Stimulated activated naive B cell treated with anti-CD40 and anti-IgM and Interleukin-4, amounts not matched to agents 10 μg/mL and 1 μg/mL and 100 μg/mL, for 72 hours (primary cell): ENCODE measurements at regions not wholly inside any gene's neighbourhood (a gene's known extent, or its start where the extent isn't known, plus 50 kb on each side); places are given as distances from the start of the nearest gene placed in this dataset.

Experiments
- ATAC-seq, 2 donors: fragments of 150-1000 bp; cut with Tn5 transposase; replicated peaks; 2 replicates each; pipeline ENCODE4 v1.10.0; 2021; ENCODE audit warnings: moderate library complexity in 1 of 2
- DNase-seq: peaks from one replicate; pipeline ENCODE4 v3.0.0; 2021
- H3K27ac Mint-ChIP-seq: one replicate; pipeline ENCODE4 v1.8.0; 2022; ENCODE audit warnings: mild to moderate bottlenecking, mixed read lengths
- H3K27me3 Mint-ChIP-seq, 2 donors: one replicate each; pipeline ENCODE4 v1.8.0; 2022; ENCODE audit warnings: mixed read lengths in 2 of 2
- H3K36me3 Mint-ChIP-seq, 2 donors: one replicate each; pipeline ENCODE4 v1.8.0; 2022; ENCODE audit warnings: mixed read lengths in 2 of 2, mild to moderate bottlenecking in 1 of 2
- H3K4me1 Mint-ChIP-seq, 2 donors: one replicate each; pipeline ENCODE4 v1.8.0; 2022; ENCODE audit warnings: mixed read lengths in 2 of 2, mild to moderate bottlenecking in 1 of 2
- H3K4me3 Mint-ChIP-seq, 2 donors: one replicate each; pipeline ENCODE4 v1.8.0; 2022; ENCODE audit warnings: mild to moderate bottlenecking in 2 of 2, mixed read lengths in 2 of 2, moderate library complexity in 1 of 2
- H3K9me3 Mint-ChIP-seq, 2 donors: one replicate each; pipeline ENCODE4 v1.8.0; 2022; ENCODE audit warnings: mixed read lengths in 2 of 2, mild to moderate bottlenecking in 1 of 2

GRCh38 chr1:25090707-25091422, 141.4 kb downstream of the SYF2 start:
- Mint-ChIP-seq H3K36me3 (peaks cover 0 to under 1% of the 10 kb centered on the region in 2 donors), H3K9me3 (peaks cover 1 to 3% of the 10 kb centered on the region in 2 donors), H3K4me1 (peaks cover 7 to 15% of the 10 kb centered on the region in 2 donors), H3K27ac (no peak overlapping the region), H3K4me3 (no peak overlapping the region), H3K27me3 (peaks cover 8% of the 10 kb centered on the region in 2 donors)
- DNase-seq, result no peak
- no peak for ATAC-seq

DNA sequence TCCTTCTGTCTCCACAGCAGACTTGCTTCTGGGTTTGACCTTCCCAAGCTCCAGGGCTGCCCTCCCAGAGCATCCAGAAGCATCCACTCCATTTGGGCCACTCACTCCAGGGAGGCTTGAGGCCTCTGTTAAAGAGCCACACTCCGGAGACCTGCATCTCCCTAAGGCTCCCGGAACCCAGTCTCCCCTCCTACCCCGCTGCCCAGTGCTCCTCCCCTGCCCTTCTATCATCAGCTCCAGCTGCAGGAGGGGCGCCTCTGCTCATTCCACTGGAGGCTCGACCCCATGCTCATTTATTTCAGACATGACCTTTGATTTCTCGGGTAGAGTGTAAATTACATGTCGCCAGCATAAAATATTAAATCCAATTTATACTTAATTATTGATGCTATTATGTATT, 142.5 kb downstream of the SYF2 start:
- Mint-ChIP-seq H3K4me1 (peaks cover 4 to 10% of the 10 kb centered on the region in 2 donors), H3K27me3 (peaks cover 8% of the 10 kb centered on the region in 2 donors), H3K27ac (no peak overlapping the region), H3K9me3 (peaks cover 0 to 1% of the 10 kb centered on the region in 2 donors), H3K4me3 (no peak overlapping the region), H3K36me3 (no peaks in the 10 kb centered on the region)
- DNase-seq (no peak), ATAC-seq (no peak)

- H3K36me3 Mint-ChIP-seq, result no peaks in the 10 kb centered on the region
- no peaks in the 10 kb centered on the region for H3K9me3 Mint-ChIP-seq
- ATAC-seq (no peak), DNase-seq (no peak)
- no peak overlapping the region for H3K4me3 Mint-ChIP-seq
- peaks cover 8% of the 10 kb centered on the region in 2 donors for H3K27me3 Mint-ChIP-seq
- no peak overlapping the region for H3K27ac Mint-ChIP-seq
- peaks cover 4 to 9% of the 10 kb centered on the region in 2 donors for H3K4me1 Mint-ChIP-seq
Observed at GRCh38 chr1:25088946-25089345, 143.4 kb downstream of the SYF2 start.

GRCh38 chr1:25088180-25088701, 144.1 kb downstream of the SYF2 start:
- H3K4me3 Mint-ChIP-seq, result no peak overlapping the region
- ATAC-seq, result no peak
- no peak for DNase-seq
- H3K4me1 Mint-ChIP-seq, result peaks cover 4 to 6% of the 10 kb centered on the region in 2 donors
- no peak overlapping the region for H3K27ac Mint-ChIP-seq
- H3K36me3 Mint-ChIP-seq, result no peaks in the 10 kb centered on the region
- H3K9me3 Mint-ChIP-seq, result no peaks in the 10 kb centered on the region
- peaks cover 8 to 11% of the 10 kb centered on the region in 2 donors for H3K27me3 Mint-ChIP-seq

DNA sequence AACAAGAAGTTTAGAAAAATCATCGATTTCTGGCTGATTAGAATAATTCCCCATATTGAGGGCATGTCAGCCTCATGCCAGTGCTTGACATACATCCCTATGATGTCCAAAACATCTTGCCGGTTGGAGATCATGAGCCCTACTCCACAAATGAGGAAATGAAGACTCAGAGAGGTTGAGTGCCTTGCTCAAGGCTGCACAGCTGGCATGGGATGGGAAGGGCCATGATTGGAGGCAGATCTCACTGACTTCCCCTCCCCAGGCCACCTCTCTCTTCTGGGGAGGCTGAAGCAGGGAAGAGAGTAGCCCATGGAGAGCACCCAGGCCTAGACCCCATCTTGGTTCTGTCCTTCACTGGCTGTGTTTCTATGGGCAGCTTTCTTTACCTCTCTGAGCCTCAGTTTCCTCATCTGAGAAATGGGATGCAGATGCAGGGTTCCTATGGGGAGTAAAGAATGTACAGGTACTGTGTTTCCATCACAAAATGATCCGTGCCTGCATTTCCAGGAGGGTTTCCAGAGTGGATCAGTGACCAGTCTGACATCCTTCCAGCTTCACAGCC, 145.7 kb downstream of the SYF2 start:
- Mint-ChIP-seq H3K4me3 (no peak overlapping the region), H3K36me3 (no peaks in the 10 kb centered on the region), H3K27me3 (peaks cover 8 to 12% of the 10 kb centered on the region in 2 donors), H3K4me1 (peaks cover 4 to 6% of the 10 kb centered on the region in 2 donors), H3K9me3 (no peaks in the 10 kb centered on the region), H3K27ac (no peak overlapping the region)
- DNase-seq (no peak), ATAC-seq (no peak)

DNA sequence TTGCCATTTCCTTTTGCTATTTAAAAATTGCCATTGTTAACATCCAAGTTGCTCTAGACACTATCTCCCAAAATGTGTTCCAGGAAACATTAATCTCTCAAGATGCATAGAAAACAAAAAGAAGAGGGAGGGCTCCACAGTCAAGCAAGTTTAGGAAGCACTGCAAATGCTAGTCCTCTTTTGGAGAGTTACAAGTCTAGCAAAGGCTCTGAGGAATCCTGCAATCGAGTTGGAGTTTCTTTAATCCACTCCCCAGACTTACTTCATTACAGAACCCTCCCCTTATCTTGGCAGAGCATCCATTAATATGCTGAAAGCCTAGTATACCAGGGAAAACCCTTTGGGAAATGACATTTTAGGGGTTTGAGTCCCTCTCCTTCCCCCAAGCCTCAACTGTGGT, 147.9 kb downstream of the SYF2 start:
- H3K27ac Mint-ChIP-seq, result no peak overlapping the region
- ATAC-seq (no peak), DNase-seq (no peak)
- H3K36me3 Mint-ChIP-seq, result no peaks in the 10 kb centered on the region
- no peaks in the 10 kb centered on the region for H3K9me3 Mint-ChIP-seq
- H3K27me3 Mint-ChIP-seq, result peaks cover 8 to 12% of the 10 kb centered on the region in 2 donors
- peaks cover 4 to 6% of the 10 kb centered on the region in 2 donors for H3K4me1 Mint-ChIP-seq
- H3K4me3 Mint-ChIP-seq, result no peak overlapping the region

- Mint-ChIP-seq H3K27ac (no peak overlapping the region), H3K27me3 (peaks cover 8 to 9% of the 10 kb centered on the region in 2 donors), H3K4me1 (peaks cover 4% of the 10 kb centered on the region in 2 donors), H3K36me3 (no peaks in the 10 kb centered on the region), H3K4me3 (no peak overlapping the region), H3K9me3 (no peaks in the 10 kb centered on the region)
- ATAC-seq (no peak), DNase-seq (no peak)
Observed at GRCh38 chr1:25083481-25084345, 148.6 kb downstream of the SYF2 start.

- Mint-ChIP-seq H3K36me3 (no peaks in the 10 kb centered on the region), H3K4me3 (no peak overlapping the region), H3K4me1 (no peaks in the 10 kb centered on the region), H3K27ac (no peak overlapping the region), H3K27me3 (peaks cover 4 to 8% of the 10 kb centered on the region in 2 donors), H3K9me3 (no peaks in the 10 kb centered on the region)
- DNase-seq (no peak), ATAC-seq (no peak)
Observed at GRCh38 chr1:25082995-25083394, 149.3 kb downstream of the SYF2 start.

DNA sequence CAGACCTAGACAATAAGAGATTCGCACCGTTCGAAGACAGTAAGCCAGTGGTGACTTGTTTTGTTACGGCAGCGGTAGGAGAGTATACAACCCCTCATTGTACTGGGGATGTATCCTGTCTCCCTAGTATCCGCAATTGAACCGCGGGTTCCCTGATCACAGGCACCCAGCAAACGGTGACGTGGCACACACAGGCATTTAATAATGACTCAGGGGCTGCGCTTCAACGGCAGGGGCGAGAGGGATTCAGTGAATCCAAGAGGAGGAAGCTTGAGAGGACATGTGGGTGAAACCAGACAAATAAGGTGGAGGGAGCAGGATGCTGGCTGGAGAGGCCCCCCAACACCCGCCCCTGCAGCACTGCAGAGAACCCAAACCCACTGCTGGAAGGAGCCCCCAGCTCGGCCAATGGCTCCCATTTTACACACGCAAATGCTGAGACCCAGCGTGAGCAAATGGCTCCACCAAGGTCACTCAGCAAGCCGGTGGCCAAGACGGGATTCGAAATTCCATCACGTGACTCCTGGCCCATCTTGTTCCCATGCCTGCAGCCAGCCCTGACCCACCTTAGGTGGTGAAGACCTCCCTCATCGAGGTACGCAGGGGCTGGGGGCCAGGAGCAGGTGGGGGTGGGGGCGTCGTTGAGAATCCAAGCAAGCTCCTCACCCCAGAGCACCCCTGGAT, 149.9 kb downstream of the SYF2 start:
- H3K4me3 Mint-ChIP-seq, result no peak overlapping the region
- peaks cover under 1 to 1% of the 10 kb centered on the region in 2 donors for H3K9me3 Mint-ChIP-seq
- peaks cover 1% of the 10 kb centered on the region in 2 donors for H3K36me3 Mint-ChIP-seq
- peaks cover 2 to 4% of the 10 kb centered on the region in 2 donors for H3K27me3 Mint-ChIP-seq
- DNase-seq (no peak), ATAC-seq (no peak)
- H3K27ac Mint-ChIP-seq, result no peak overlapping the region
- H3K4me1 Mint-ChIP-seq, result no peaks in the 10 kb centered on the region

- no peak for ATAC-seq
- Mint-ChIP-seq H3K36me3 (peaks cover 5 to 6% of the 10 kb centered on the region in 2 donors), H3K27me3 (peaks cover 0 to 4% of the 10 kb centered on the region in 2 donors), H3K4me1 (no peaks in the 10 kb centered on the region), H3K4me3 (no peak overlapping the region), H3K27ac (no peak overlapping the region), H3K9me3 (peaks cover 6% of the 10 kb centered on the region in 2 donors)
- no peak for DNase-seq
Observed at GRCh38 chr1:25081496-25081895, 150.8 kb downstream of the SYF2 start.

DNA sequence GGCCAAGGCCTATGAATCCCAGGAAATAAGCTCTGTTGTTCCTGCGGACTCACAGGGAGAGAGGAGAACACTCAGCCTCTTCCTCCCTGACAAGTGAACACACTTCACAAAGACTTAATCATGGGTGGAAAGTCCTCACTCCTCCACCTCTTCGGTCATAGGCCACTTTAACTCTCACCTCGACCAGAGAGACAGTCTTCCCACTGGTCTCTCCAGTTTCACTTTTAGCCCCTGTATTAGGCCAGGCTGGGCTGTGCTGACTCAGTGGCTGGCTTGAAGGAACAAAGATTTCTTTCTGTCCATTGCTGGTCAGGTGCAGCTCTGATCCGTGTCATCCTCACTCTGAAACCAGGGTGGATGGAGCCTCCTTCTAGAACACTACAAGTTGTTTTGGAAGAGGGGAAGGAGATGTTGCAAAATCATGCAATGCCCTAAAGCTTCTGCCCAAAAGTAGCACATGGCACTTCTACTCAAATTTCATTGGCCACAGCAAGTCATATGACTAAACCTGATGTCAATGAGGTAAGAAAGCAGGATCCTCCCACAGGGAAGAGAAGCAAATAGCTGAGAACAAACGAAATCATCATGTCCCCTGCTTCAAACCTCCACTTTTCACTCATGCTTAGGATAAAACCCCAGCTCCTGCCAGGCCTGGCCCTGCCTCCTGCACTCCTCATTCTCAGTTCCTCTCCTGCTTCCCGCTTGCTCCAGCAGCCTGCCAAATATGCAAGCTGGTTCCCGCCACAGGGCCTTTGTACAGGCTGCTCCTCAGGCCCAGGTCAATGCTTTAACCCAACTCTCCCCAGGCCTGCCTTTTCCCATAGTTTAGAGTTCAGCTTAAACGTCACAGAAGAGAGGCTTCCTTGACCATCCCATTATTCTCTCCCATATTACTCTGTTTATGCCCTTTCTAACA, 150.5 kb upstream of the RUNX3 start:
- DNase-seq (no peak), ATAC-seq (no peak)
- Mint-ChIP-seq H3K4me3 (no peak overlapping the region), H3K4me1 (no peaks in the 10 kb centered on the region), H3K27me3 (peaks cover 0 to 4% of the 10 kb centered on the region in 2 donors), H3K27ac (no peak overlapping the region), H3K9me3 (peaks cover 8 to 9% of the 10 kb centered on the region in 2 donors), H3K36me3 (peaks cover 5 to 6% of the 10 kb centered on the region in 2 donors)

GRCh38 chr1:25079048-25079447, 149.0 kb upstream of the RUNX3 start:
- no peak overlapping the region for H3K4me3 Mint-ChIP-seq
- no peak overlapping the region for H3K27ac Mint-ChIP-seq
- peaks cover 8 to 9% of the 10 kb centered on the region in 2 donors for H3K9me3 Mint-ChIP-seq
- peaks cover 0 to 4% of the 10 kb centered on the region in 2 donors for H3K27me3 Mint-ChIP-seq
- peaks cover 5 to 6% of the 10 kb centered on the region in 2 donors for H3K36me3 Mint-ChIP-seq
- DNase-seq, result no peak
- ATAC-seq, result no peak
- no peaks in the 10 kb centered on the region for H3K4me1 Mint-ChIP-seq
